GM21360 (cell line): ENCODE measurements at regions not wholly inside any gene's neighbourhood (a gene's known extent, or its start where the extent isn't known, plus 50 kb on each side); places are given as distances from the start of the nearest gene placed in this dataset.
A peak's percentile ranks its signal among the peaks of the same experiment; 100 is the strongest.

ENCODE experiments used
- ATAC-seq: cut with Tn5 transposase; IDR thresholded peaks from one replicate; pipeline ENCODE4 v1.9.1; 2021; ENCODE audit warnings: mild to moderate bottlenecking, moderate library complexity; ENCODE audit not compliant: unreplicated experiment

- ATAC-seq = no peak
Observed at GRCh38 chr2:79359419-79359818, 153.4 kb upstream of the CTNNA2 start.

GRCh38 chr2:79355569-79355968 is 157.3 kb upstream of the CTNNA2 start:
- ATAC-seq = no peak

- no peak for ATAC-seq
Observed at GRCh38 chr2:79327460-79327859, 167.9 kb upstream of the REG3A start.

- ATAC-seq = no peak
Observed at GRCh38 chr2:79320871-79321270, 161.3 kb upstream of the REG3A start.

GRCh38 chr2:79294994-79295393 is 135.4 kb upstream of the REG3A start:
- ATAC-seq = no peak

GRCh38 chr2:79292958-79293315 is 133.4 kb upstream of the REG3A start:
- no peak for ATAC-seq

- ATAC-seq = no peak
Observed at GRCh38 chr2:79292239-79292957, 132.8 kb upstream of the REG3A start.

GRCh38 chr2:79275863-79276262 is 116.3 kb upstream of the REG3A start:
- no peak for ATAC-seq

GRCh38 chr2:79275197-79275596 is 115.6 kb upstream of the REG3A start:
- no peak for ATAC-seq

GRCh38 chr2:79272616-79273015 is 113.1 kb upstream of the REG3A start:
- no peak for ATAC-seq

GRCh38 chr2:79271456-79271855 is 111.9 kb upstream of the REG3A start:
- ATAC-seq = no peak

- ATAC-seq = no peak
Observed at GRCh38 chr2:79260848-79261247, 101.3 kb upstream of the REG3A start.

- no peak for ATAC-seq
Observed at GRCh38 chr2:79259959-79260358, 100.4 kb upstream of the REG3A start.

GRCh38 chr2:79259296-79259695 is 99.7 kb upstream of the REG3A start:
- ATAC-seq = no peak

GRCh38 chr2:79253243-79253774 is 93.8 kb upstream of the REG3A start:
- ATAC-seq = no peak

GRCh38 chr2:79250656-79251055 is 91.1 kb upstream of the REG3A start:
- no peak for ATAC-seq

GRCh38 chr2:79248776-79249175 is 89.2 kb upstream of the REG3A start:
- ATAC-seq = no peak

- no peak for ATAC-seq
Observed at GRCh38 chr2:79235135-79235534, 75.6 kb upstream of the REG3A start.

GRCh38 chr2:79223539-79223938 is 64.0 kb upstream of the REG3A start:
- ATAC-seq = no peak

- peak; percentile 90 for ATAC-seq
Observed at GRCh38 chr2:79219383-79219988, 59.9 kb upstream of the REG3A start.

- no peak for ATAC-seq
Observed at GRCh38 chr2:79210274-79210917, 50.8 kb upstream of the REG3A start.
